ENCODE measurements at regions not wholly inside any gene's neighbourhood (a gene's known extent, or its start where the extent isn't known, plus 50 kb on each side); places are given as distances from the start of the nearest gene placed in this dataset.

- no peak overlapping the region for H3K9ac ChIP-seq (ENCODE audit: control insufficient read depth, extremely low read depth, insufficient read depth, low read length)
- H3K4me2 ChIP-seq (ENCODE audit: control insufficient read depth, extremely low read depth, insufficient read depth, low read depth, low read length) = no peak overlapping the region
- H4K20me1 ChIP-seq (ENCODE audit: control insufficient read depth, extremely low read depth, insufficient read depth, low read length) = no peaks in the 10 kb centered on the region
- H2AFZ ChIP-seq (ENCODE audit: control insufficient read depth, low read length) = no peak overlapping the region
- no peaks in the 10 kb centered on the region for H3K4me1 ChIP-seq (ENCODE audit: control insufficient read depth, extremely low read depth, insufficient read depth, low read length)
- no peak overlapping the region for H3K4me3 ChIP-seq (ENCODE audit: control insufficient read depth in 2 of 3, extremely low read depth in 1 of 3, insufficient read depth in 2 of 3, low read depth in 1 of 3, low read length in 3 of 3)
- DNase-seq (ENCODE audit: low read depth, low spot score) (no peak), FAIRE-seq (no peak)
- dilution Hi-C loops (cut with MboI; ENCODE audit: extremely low pct_ligation_motif_present, low sequenced_read_pairs) = no loop called here
- no peaks in the 10 kb centered on the region for H3K36me3 ChIP-seq (ENCODE audit: control insufficient read depth in 2 of 2, extremely low read depth in 1 of 2, insufficient read depth in 2 of 2, low read length in 2 of 2)
- no peaks in the 10 kb centered on the region for H3K9me3 ChIP-seq (ENCODE audit: control insufficient read depth, low read depth, low read length)
- no peaks in the 10 kb centered on the region for H3K27me3 ChIP-seq (ENCODE audit: control insufficient read depth, extremely low read depth, insufficient read depth, low read length)
- no peaks in the 10 kb centered on the region for H3K9me1 ChIP-seq (ENCODE audit: control insufficient read depth, extremely low read depth, insufficient read depth, low read length)
- no peak overlapping the region for H3K27ac ChIP-seq (ENCODE audit: control insufficient read depth, insufficient read depth, low read length)
- no peaks in the 10 kb centered on the region for H3K79me2 ChIP-seq (ENCODE audit: control insufficient read depth, insufficient read depth, low read length)
- no peak for TF ChIP-seq EZH2 (IDR thresholded peaks at IDR 0.05; ENCODE audit: low read length)
- no peak for TF ChIP-seq CTCF (optimal IDR thresholded peaks at IDR 0.05 in 1 of 3, IDR thresholded peaks at IDR 0.05 in 1 of 3, conservative IDR thresholded peaks at IDR 0.05 in 1 of 3; ENCODE audit: extremely low read depth in 1 of 3, insufficient read depth in 2 of 3, low read length in 3 of 3)
Measured at GRCh38 chr5:6311568-6312501, 66.5 kb downstream of the MED10 start.

- FAIRE-seq = no peak
Measured at GRCh38 chr5:6309949-6310348, 68.4 kb downstream of the MED10 start.

More at GRCh38 chr5:6309949-6310348, 68.4 kb downstream of the MED10 start:
- Histone ChIP-seq H2AFZ (ENCODE audit: control insufficient read depth, low read length) (no peak overlapping the region), H3K9ac (ENCODE audit: control insufficient read depth, extremely low read depth, insufficient read depth, low read length) (no peak overlapping the region), H3K27ac (ENCODE audit: control insufficient read depth, insufficient read depth, low read length) (no peak overlapping the region), H3K36me3 (ENCODE audit: control insufficient read depth in 2 of 2, extremely low read depth in 1 of 2, insufficient read depth in 2 of 2, low read length in 2 of 2) (no peaks in the 10 kb centered on the region), H3K9me3 (ENCODE audit: control insufficient read depth, low read depth, low read length) (no peaks in the 10 kb centered on the region), H3K9me1 (ENCODE audit: control insufficient read depth, extremely low read depth, insufficient read depth, low read length) (no peaks in the 10 kb centered on the region), H3K79me2 (ENCODE audit: control insufficient read depth, insufficient read depth, low read length) (no peaks in the 10 kb centered on the region), H3K4me2 (ENCODE audit: control insufficient read depth, extremely low read depth, insufficient read depth, low read depth, low read length) (no peak overlapping the region), H3K4me1 (ENCODE audit: control insufficient read depth, extremely low read depth, insufficient read depth, low read length) (no peaks in the 10 kb centered on the region), H3K27me3 (ENCODE audit: control insufficient read depth, extremely low read depth, insufficient read depth, low read length) (no peaks in the 10 kb centered on the region), H3K4me3 (ENCODE audit: control insufficient read depth in 2 of 3, extremely low read depth in 1 of 3, insufficient read depth in 2 of 3, low read depth in 1 of 3, low read length in 3 of 3) (no peak overlapping the region), H4K20me1 (ENCODE audit: control insufficient read depth, extremely low read depth, insufficient read depth, low read length) (no peaks in the 10 kb centered on the region)
- dilution Hi-C loops (cut with MboI; ENCODE audit: extremely low pct_ligation_motif_present, low sequenced_read_pairs) = no loop called here
- no peak for DNase-seq (ENCODE audit: low read depth, low spot score)
- TF ChIP-seq CTCF (optimal IDR thresholded peaks at IDR 0.05 in 1 of 3, IDR thresholded peaks at IDR 0.05 in 1 of 3, conservative IDR thresholded peaks at IDR 0.05 in 1 of 3; ENCODE audit: extremely low read depth in 1 of 3, insufficient read depth in 2 of 3, low read length in 3 of 3) = no peak

Data from keratinocyte (primary cell).